H1 (cell line): ENCODE measurements at regions not wholly inside any gene's neighbourhood (a gene's known extent, or its start where the extent isn't known, plus 50 kb on each side); places are given as distances from the start of the nearest gene placed in this dataset.

ENCODE experiments used
- CTCF ChIA-PET: fragments of 300-600 bp; sonication (Branson Sonifier 250); formaldehyde crosslinking; loops from one replicate; lab custom pipeline; 2021; ENCODE audit not compliant: partially characterized antibody; lab: Charles Lee
- POLR2A ChIA-PET: fragments of 300-600 bp; sonication (Branson Sonifier 250); formaldehyde crosslinking; loops from one replicate; lab custom pipeline; 2021; ENCODE audit warnings: inconsistent platforms; ENCODE audit not compliant: partially characterized antibody; lab: Charles Lee
- DNase-seq, 2 experiments: peaks; one replicate each; pipeline versions ENCODE4 v3.0.0 to v3.0.0-alpha.2; 2010 to 2022; ENCODE audit warnings: low spot score in 2 of 2, low read depth in 1 of 2, mixed read lengths in 1 of 2
- FAIRE-seq: peaks from 2 replicates; lab custom pipeline; 2011; peaks lifted over from hg19 to GRCh38; lab: Jason Lieb, UNC
- H2AFZ ChIP-seq: 2 replicates; pipeline ENCODE4 v1.8.1; 2012; ENCODE audit warnings: low read length, inconsistent platforms
- H2AK5ac ChIP-seq: 2 replicates; pipeline ENCODE4 v1.6.1; 2013; ENCODE audit warnings: low read depth, low read length
- H2BK120ac ChIP-seq: replicated peaks from 2 replicates; pipeline ENCODE3; 2013; ENCODE audit warnings: low read depth, low read length, inconsistent platforms
- H2BK12ac ChIP-seq: 2 replicates; pipeline ENCODE4 v1.6.1; 2013; ENCODE audit warnings: low read depth, low read length
- H2BK15ac ChIP-seq: 2 replicates; pipeline ENCODE4 v1.6.1; 2013; ENCODE audit warnings: low read length
- H2BK20ac ChIP-seq: 2 replicates; pipeline ENCODE4 v1.6.1; 2013; ENCODE audit warnings: low read length
- H2BK5ac ChIP-seq: 2 replicates; pipeline ENCODE4 v1.6.1; 2013; ENCODE audit warnings: low read depth, low read length
- H3K14ac ChIP-seq: 2 replicates; pipeline ENCODE4 v1.6.1; 2013; ENCODE audit warnings: inconsistent platforms; ENCODE audit not compliant: insufficient read length
- H3K18ac ChIP-seq: 2 replicates; pipeline ENCODE4 v1.6.1; 2013; ENCODE audit warnings: low read length; ENCODE audit errors: extremely low read depth
- H3K23ac ChIP-seq: 2 replicates; pipeline ENCODE4 v1.6.1; 2013; ENCODE audit warnings: inconsistent platforms; ENCODE audit not compliant: insufficient read length
- H3K23me2 ChIP-seq: 2 replicates; pipeline ENCODE4 v1.6.1; 2013; ENCODE audit warnings: low read depth, low read length
- H3K27ac ChIP-seq: 2 replicates; pipeline ENCODE4 v1.6.1; 2011; ENCODE audit warnings: low read depth, low read length, inconsistent platforms
- H3K27me3 ChIP-seq, 4 experiments: replicated peaks in 1 of 4; 1 replicate in 1 of 4; 2 replicates in 3 of 4; pipeline versions ENCODE4 v1.6.1 to v1.8.1; 2011 to 2013; ENCODE audit warnings: low read length in 3 of 4, mild to moderate bottlenecking in 3 of 4, inconsistent platforms in 2 of 4, mixed read lengths in 2 of 4, moderate library complexity in 1 of 4; ENCODE audit not compliant: control insufficient read depth in 3 of 4, insufficient read depth in 3 of 4; ENCODE audit errors: extremely low read depth in 1 of 4
- H3K36me3 ChIP-seq, 4 experiments: 2 replicates each; pipeline versions ENCODE4 v1.6.1 to v1.8.1; 2011 to 2013; ENCODE audit warnings: mild to moderate bottlenecking in 4 of 4, low read length in 3 of 4, moderate library complexity in 2 of 4, control low read depth in 1 of 4, inconsistent platforms in 1 of 4; ENCODE audit not compliant: insufficient read depth in 4 of 4, control insufficient read depth in 2 of 4
- H3K4ac ChIP-seq: replicated peaks from 2 replicates; pipeline ENCODE3; 2013; ENCODE audit warnings: low read length, low read depth, mixed read lengths, inconsistent platforms; ENCODE audit not compliant: insufficient read length
- H3K4me1 ChIP-seq, 4 experiments: replicated peaks in 1 of 4; 1 replicate in 1 of 4; 2 replicates in 3 of 4; pipeline versions ENCODE4 v1.6.1 to v1.8.1; 2011 to 2013; ENCODE audit warnings: low read length in 3 of 4, inconsistent platforms in 2 of 4, mixed read lengths in 1 of 4; ENCODE audit not compliant: insufficient read depth in 4 of 4, control insufficient read depth in 3 of 4
- H3K4me2 ChIP-seq, 2 experiments: 2 replicates each; pipeline versions ENCODE4 v1.6.1 to v1.8.1; 2011 to 2013; ENCODE audit warnings: low read depth in 2 of 2, low read length in 2 of 2, control low read depth in 1 of 2, inconsistent platforms in 1 of 2, mild to moderate bottlenecking in 1 of 2; ENCODE audit not compliant: insufficient read depth in 1 of 2
- H3K4me3 ChIP-seq, 4 experiments: fragments of 200-600, 300-600 bp in 1 of 4; sonication (generic), shearing (Covaris generic), sonication (Bioruptor Twin) in 1 of 4; 2 replicates each; pipeline versions ENCODE4 v1.5.1 to v1.8.1; 2011 to 2016; ENCODE audit warnings: low read length in 4 of 4, low read depth in 3 of 4, control low read depth in 2 of 4, inconsistent platforms in 2 of 4, mild to moderate bottlenecking in 2 of 4, mixed read lengths in 1 of 4, moderate library complexity in 1 of 4; ENCODE audit not compliant: insufficient read depth in 2 of 4; ENCODE audit errors: extremely low read depth in 1 of 4
- H3K56ac ChIP-seq: replicated peaks from 2 replicates; pipeline ENCODE3; 2013; ENCODE audit warnings: low read depth, mild to moderate bottlenecking, mixed read lengths, low read length, inconsistent platforms; ENCODE audit not compliant: insufficient read length
- H3K79me1 ChIP-seq: 2 replicates; pipeline ENCODE4 v1.6.1; 2013; ENCODE audit warnings: low read depth, low read length, control low read depth
- H3K79me2 ChIP-seq, 2 experiments: 2 replicates each; pipeline versions ENCODE4 v1.6.1 to v1.8.1; 2012 to 2013; ENCODE audit warnings: low read length in 2 of 2, mild to moderate bottlenecking in 2 of 2, inconsistent platforms in 1 of 2; ENCODE audit not compliant: insufficient read depth in 2 of 2, control insufficient read depth in 1 of 2
- H3K9ac ChIP-seq, 4 experiments: replicated peaks in 1 of 4; 1 replicate in 1 of 4; 2 replicates in 3 of 4; pipeline versions ENCODE4 v1.6.1 to v1.8.1; 2011 to 2013; ENCODE audit warnings: low read depth in 3 of 4, low read length in 3 of 4, control low read depth in 2 of 4, mild to moderate bottlenecking in 2 of 4, moderate library complexity in 2 of 4, inconsistent platforms in 1 of 4; ENCODE audit errors: extremely low read depth in 1 of 4
- H3K9me3 ChIP-seq, 2 experiments: 2 replicates each; pipeline versions ENCODE4 v1.6.1 to v1.8.1; 2012 to 2013; ENCODE audit warnings: mild to moderate bottlenecking in 2 of 2, moderate library complexity in 2 of 2, control low read depth in 1 of 2, inconsistent platforms in 1 of 2, low read depth in 1 of 2, low read length in 1 of 2, mixed read lengths in 1 of 2; ENCODE audit not compliant: insufficient read depth in 2 of 2
- H4K20me1 ChIP-seq, 2 experiments: replicated peaks in 1 of 2; 2 replicates each; pipeline versions ENCODE3 to v1.8.1; 2011 to 2013; ENCODE audit warnings: inconsistent platforms in 2 of 2, low read length in 2 of 2, mild to moderate bottlenecking in 1 of 2; ENCODE audit not compliant: insufficient read depth in 2 of 2, control insufficient read depth in 1 of 2
- H4K5ac ChIP-seq: 2 replicates; pipeline ENCODE4 v1.6.1; 2013; ENCODE audit warnings: low read length, low read depth, mixed read lengths, inconsistent platforms; ENCODE audit not compliant: insufficient read length
- H4K8ac ChIP-seq: 2 replicates; pipeline ENCODE4 v1.8.0; 2013; ENCODE audit warnings: mild to moderate bottlenecking, moderate library complexity, low read length, inconsistent platforms; ENCODE audit not compliant: insufficient read depth; ENCODE audit errors: extremely low read depth
- H4K91ac ChIP-seq: replicated peaks from 2 replicates; pipeline ENCODE3; 2013; ENCODE audit warnings: low read length, mixed read lengths, inconsistent platforms; ENCODE audit not compliant: insufficient read length
- CHD2 ChIP-seq: IDR thresholded peaks from 2 replicates; pipeline ENCODE4 v1.6.1; 2012; ENCODE audit warnings: low read length, improper control_type of control experiment
- CTCF ChIP-seq, 3 experiments: IDR thresholded peaks; 1 replicate in 2 of 3; 2 replicates in 1 of 3; pipeline versions ENCODE4 v1.5.1 to v1.6.1; 2011; ENCODE audit warnings: low read length in 3 of 3, mild to moderate bottlenecking in 3 of 3, inconsistent platforms in 2 of 3, low read depth in 1 of 3, moderate library complexity in 1 of 3; ENCODE audit not compliant: insufficient read depth in 1 of 3; ENCODE audit errors: control extremely low read depth in 1 of 3
- E2F6 ChIP-seq: IDR thresholded peaks from 2 replicates; pipeline ENCODE4 v1.6.1; 2012; ENCODE audit warnings: inconsistent platforms
- GABPA ChIP-seq: IDR thresholded peaks from 2 replicates; pipeline ENCODE4 v1.6.1; 2011; ENCODE audit warnings: mild to moderate bottlenecking, low read length, moderate library complexity, borderline replicate concordance; ENCODE audit not compliant: insufficient read depth
- KDM1A ChIP-seq: fragments of 200-600, 300-600 bp; sonication (generic); IDR thresholded peaks from 2 replicates; pipeline ENCODE4 v1.7.1; 2016; ENCODE audit warnings: mild to moderate bottlenecking, low read length, borderline replicate concordance
- SIN3A ChIP-seq, 2 experiments: IDR thresholded peaks in 1 of 2; conservative IDR thresholded peaks in 1 of 2; 2 replicates each; pipeline ENCODE4 v1.6.1; 2011 to 2012; ENCODE audit warnings: low read length in 2 of 2, improper control_type of control experiment in 1 of 2, low read depth in 1 of 2, mild to moderate bottlenecking in 1 of 2
- SP1 ChIP-seq: IDR thresholded peaks from 2 replicates; pipeline ENCODE4 v1.6.1; 2011; ENCODE audit warnings: low read depth, low read length
- SP4 ChIP-seq: IDR thresholded peaks from 2 replicates; pipeline ENCODE4 v1.6.1; 2012; ENCODE audit warnings: low read length, inconsistent platforms
- SUZ12 ChIP-seq: fragments of 200-600 bp; sonication (generic); IDR thresholded peaks from 2 replicates; pipeline ENCODE4 v1.6.1; 2012; ENCODE audit warnings: mild to moderate bottlenecking, inconsistent platforms, low read length, moderate library complexity, mixed read lengths
- TEAD4 ChIP-seq: IDR thresholded peaks from 2 replicates; pipeline ENCODE4 v1.6.1; 2012; ENCODE audit warnings: low read depth, low read length, inconsistent platforms, mixed read lengths
- WGBS, 2 experiments: shearing (Covaris generic) in 1 of 2; methylation state at CpG; one replicate each; pipeline versions ENCODE4 v1.1.6 to v1.1.7; 2013 to 2015; ENCODE audit warnings: low lambda C conversion rate in 2 of 2, mixed read lengths in 2 of 2, inconsistent platforms in 1 of 2, low coverage in 1 of 2, missing lambda C conversion rate in 1 of 2; ENCODE audit not compliant: insufficient replicate concordance in 2 of 2, insufficient coverage in 1 of 2, insufficient read length in 1 of 2; ENCODE audit errors: extremely low coverage in 1 of 2, missing lambda C conversion rate in 1 of 2; 5-methylcytosine and 5-hydroxymethylcytosine counted together

GRCh38 chr5:93249651-93250289, 331.2 kb downstream of the NR2F1-AS1 start:
- Histone ChIP-seq H3K9ac (no peak overlapping the region), H3K4me3 (no peak overlapping the region)
- FAIRE-seq = no peak
- TF ChIP-seq KDM1A (no peak), GABPA (no peak), SP1 (no peak), TEAD4 (no peak), E2F6 (no peak), CHD2 (no peak), CTCF (IDR thresholded peaks at IDR 0.05; ENCODE audit: control extremely low read depth in 1 of 3, insufficient read depth in 1 of 3, low read depth in 1 of 3, low read length in 3 of 3) (no peak), SP4 (no peak), SUZ12 (no peak), SIN3A (conservative IDR thresholded peaks at IDR 0.05 in 1 of 2, IDR thresholded peaks at IDR 0.05 in 1 of 2; ENCODE audit: low read depth in 1 of 2, low read length in 2 of 2) (no peak)

More at GRCh38 chr5:93249651-93250289, 331.2 kb downstream of the NR2F1-AS1 start:
- POLR2A ChIA-PET = no interaction called here
- Histone ChIP-seq H3K79me2 (no peaks in the 10 kb centered on the region), H3K27ac (no peak overlapping the region), H3K56ac (no peak overlapping the region), H2AFZ (no peak overlapping the region), H2BK15ac (no peak overlapping the region), H3K27me3 (peaks cover 0 to 2% (median 0%) of the 10 kb centered on the region in 4 experiments; a peak in 3 of 7 replicates), H3K79me1 (no peaks in the 10 kb centered on the region), H3K4me1 (0 out of 7 replicates have a peak, but pooled peaks cover 0 to 4% (median 0%) of the 10 kb centered on the region in 4 experiments), H4K8ac (no peak overlapping the region), H2BK12ac (no peak overlapping the region), H3K14ac (no peak overlapping the region), H3K4me2 (no peak overlapping the region), H4K5ac (no peak overlapping the region), H2BK120ac (no peak overlapping the region), H3K23me2 (no peaks in the 10 kb centered on the region), H2BK20ac (no peak overlapping the region), H3K4ac (no peak overlapping the region), H2AK5ac (no peak overlapping the region), H3K18ac (no peak overlapping the region), H4K20me1 (no peaks in the 10 kb centered on the region), H2BK5ac (no peak overlapping the region), H3K9me3 (no peaks in the 10 kb centered on the region), H3K23ac (no peak overlapping the region), H3K36me3 (no peaks in the 10 kb centered on the region), H4K91ac (no peak overlapping the region)
- DNase-seq = no peak
- WGBS, 2 experiments = 91% methylated on average over 11 of the region's 11 CpGs; no CpG with 5 or more reads in 1 of the 2 experiments
- CTCF ChIA-PET = interaction anchor here (1.2 kb wide), 1 partner anchor 340 kb away, joined by 4 read pairs; no protein-coding TSS in a partner anchor
